HG02610 (cell line): ENCODE measurements at regions not wholly inside any gene's neighbourhood (a gene's known extent, or its start where the extent isn't known, plus 50 kb on each side); places are given as distances from the start of the nearest gene placed in this dataset.
"Not testable (repeated sequence)": the region's sequence is repeated elsewhere in the genome, so short reads cannot be mapped to it uniquely, and the experiment has no call there.

Experiments used
- ATAC-seq: cut with Tn5 transposase; IDR thresholded peaks from one replicate; pipeline ENCODE4 v1.9.1; 2021; ENCODE audit warnings: mild to moderate bottlenecking, moderate library complexity; ENCODE audit not compliant: unreplicated experiment

GRCh38 chr1:218904416-218904815 lies 269.3 kb upstream of the LYPLAL1 start:
- no peak for ATAC-seq

GRCh38 chr1:218916720-218917119 lies 257.0 kb upstream of the LYPLAL1 start:
- ATAC-seq = no peak

DNA sequence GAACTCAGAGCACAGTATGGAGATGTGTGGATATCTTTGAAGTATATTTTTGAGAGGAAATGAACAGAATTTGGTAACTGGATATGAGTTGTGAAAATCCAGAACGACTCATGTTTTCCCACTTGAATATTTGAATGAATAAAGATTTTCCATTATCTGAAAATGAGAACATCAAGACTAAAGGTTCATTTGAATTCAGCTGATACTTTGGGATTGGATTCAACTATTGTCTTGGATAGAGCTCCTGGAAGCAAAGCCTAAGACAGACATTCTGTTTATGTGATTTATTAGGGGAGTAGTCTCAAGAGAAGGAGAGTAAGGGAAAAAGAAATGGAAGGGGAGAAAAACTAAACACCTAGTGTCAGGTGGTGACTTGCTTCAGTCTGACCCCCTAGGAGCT lies 256.0 kb upstream of the LYPLAL1 start:
- ATAC-seq = no peak

- no peak for ATAC-seq
Observed at GRCh38 chr1:218925777-218926176, 247.9 kb upstream of the LYPLAL1 start.

DNA sequence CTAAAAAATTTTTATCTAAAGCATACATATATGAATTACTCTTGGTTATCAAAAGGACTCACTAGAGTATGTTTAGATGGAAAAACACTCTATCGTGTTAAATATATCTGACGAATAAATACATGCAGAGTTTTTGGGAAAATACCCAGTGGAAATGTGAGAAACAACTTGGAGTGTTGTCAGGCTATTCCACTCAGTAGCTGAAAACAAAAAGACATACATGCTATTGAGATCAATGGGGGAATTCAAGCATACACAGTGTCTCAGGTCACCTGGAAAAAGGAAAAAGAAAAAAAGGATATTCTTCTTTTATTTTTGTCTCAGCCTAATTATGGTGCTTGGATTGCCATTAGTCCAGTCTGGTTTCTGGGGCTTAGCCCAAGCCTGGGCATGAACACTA lies 247.0 kb upstream of the LYPLAL1 start:
- no peak for ATAC-seq

DNA sequence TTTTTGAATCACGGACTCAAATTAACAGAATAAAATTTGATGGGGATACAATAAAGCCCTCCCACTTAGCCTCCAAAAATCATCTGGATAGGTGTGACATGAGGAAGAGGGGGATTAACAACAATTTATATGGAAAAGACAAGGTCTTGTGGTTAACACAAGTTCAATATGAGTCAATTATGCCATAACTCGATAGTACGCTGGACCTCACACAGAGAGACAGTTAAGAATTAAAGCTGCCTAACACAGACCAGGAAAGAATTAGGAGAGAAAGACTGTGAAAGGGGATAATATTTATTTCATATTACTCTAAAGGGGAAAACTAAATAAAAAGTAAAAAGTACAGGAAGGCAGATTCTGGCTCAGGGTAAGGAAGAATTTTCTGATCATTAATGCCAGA lies 243.7 kb upstream of the LYPLAL1 start:
- ATAC-seq = no peak

DNA sequence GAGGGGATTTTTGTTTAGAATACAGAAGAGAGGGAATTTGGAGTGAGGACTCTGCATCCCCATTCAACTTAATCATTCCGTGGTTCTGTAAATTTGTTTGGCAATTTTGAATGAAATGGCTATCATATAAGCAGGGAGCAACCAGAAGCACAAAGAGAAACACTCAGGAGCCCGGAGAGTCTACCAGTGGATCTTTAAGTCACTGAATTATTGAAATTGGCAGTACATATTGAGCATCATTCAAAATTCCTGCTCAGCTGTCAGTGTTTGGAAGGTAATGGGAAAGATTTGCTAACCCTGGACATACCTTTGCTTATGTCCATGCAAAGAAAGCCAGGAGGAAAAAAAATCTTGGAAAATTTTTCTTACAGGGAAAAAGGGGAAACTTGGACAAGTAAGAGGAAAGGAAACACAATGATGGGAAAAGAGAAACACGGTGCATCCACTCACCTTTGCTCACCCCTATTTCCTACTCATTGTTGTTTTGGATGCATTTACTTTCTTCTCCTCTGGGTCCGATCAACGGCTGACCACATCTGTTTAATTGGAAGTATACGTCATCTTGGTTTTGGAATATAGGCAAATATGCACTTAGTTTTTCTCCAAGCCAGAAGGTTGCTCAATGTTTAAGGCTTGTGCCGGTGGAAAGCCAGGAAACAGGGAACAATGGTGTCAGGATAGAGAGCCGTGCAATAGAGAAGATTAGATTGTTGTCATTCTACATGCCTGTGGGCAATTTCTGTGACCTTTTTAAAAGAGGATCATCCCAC lies 243.0 kb upstream of the LYPLAL1 start:
- ATAC-seq = no peak

DNA sequence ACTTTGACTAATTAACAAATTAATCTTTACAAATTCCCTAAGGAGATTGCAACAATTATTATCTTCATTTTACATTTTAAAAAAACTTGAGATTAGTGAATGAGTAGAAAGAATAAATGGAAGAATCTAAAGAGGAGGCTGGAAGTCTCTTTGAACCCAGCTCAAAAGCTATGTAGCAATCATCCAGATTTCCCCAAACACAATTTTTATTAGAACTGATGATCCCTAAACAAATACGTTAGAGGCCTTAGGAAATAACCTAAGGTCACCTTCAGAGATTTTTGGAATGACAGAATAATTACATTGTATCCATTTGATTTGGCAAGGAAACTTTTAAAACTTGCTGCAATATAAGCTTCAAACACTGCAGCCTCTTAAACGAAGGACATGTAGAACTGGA lies 242.4 kb upstream of the LYPLAL1 start:
- ATAC-seq = no peak

GRCh38 chr1:218933513-218933912 lies 240.2 kb upstream of the LYPLAL1 start:
- no peak for ATAC-seq

- ATAC-seq = not testable (repeated sequence)
Observed at GRCh38 chr1:218935408-218935807, 238.3 kb upstream of the LYPLAL1 start.

DNA sequence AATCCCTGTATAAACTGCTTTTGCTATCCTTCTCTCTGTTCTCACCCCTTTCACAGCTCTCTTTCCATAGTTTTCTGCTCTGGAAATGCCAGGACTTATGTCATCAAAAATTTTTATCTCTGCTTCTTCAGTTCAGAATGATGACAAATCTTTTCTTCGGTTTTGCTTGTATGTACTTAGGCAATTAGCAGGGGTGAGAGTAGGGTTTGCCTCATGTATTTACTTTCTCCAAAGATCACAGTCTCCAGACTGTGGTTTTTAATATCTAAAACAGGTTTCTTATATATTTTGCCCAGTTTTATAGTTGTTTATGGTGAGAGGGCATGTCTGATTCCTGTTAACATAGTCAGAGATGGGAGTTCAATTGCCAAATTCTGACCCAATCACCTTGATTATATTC lies 235.4 kb upstream of the LYPLAL1 start:
- no peak for ATAC-seq

GRCh38 chr1:218939095-218939494 lies 234.6 kb upstream of the LYPLAL1 start:
- no peak for ATAC-seq

GRCh38 chr1:218942431-218942830 lies 231.2 kb upstream of the LYPLAL1 start:
- ATAC-seq = no peak

DNA sequence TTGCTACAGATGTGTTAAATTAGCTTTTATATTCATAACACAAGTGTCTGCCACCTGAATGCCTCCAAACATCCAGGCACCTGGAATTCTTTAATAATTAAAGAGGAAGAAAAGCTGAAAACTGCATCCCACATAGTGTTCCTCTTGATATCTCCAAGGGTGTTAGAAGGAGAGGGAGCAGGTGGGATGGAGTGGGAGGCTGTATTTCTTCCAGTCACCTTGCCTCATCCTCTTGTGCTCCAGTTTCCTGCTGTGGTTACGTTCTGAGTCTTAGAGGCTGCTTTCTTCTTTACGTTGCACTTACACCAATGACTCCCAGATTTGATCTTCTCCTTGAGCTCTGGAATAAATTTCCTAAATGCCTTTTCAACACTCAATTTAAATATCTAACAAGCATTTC lies 230.3 kb upstream of the LYPLAL1 start:
- no peak for ATAC-seq

DNA sequence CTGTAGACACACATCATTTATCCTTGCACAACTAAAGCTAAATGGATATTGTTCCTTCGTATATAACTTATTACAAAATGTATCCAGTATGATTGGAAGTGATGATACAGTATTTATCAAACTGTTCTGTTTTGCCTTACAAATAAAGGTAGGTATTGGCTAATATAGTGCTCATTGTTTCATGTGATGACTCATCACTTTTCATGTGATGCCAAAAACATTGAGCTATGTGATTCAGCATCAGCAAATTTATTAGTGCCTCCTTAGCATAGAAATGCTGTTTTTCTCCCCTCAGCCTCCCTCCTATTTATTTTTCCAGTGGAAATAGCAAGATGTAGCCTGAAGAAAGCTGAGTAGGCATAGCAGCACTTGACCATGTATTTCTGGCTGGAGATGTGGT lies 228.6 kb upstream of the LYPLAL1 start:
- ATAC-seq = no peak

DNA sequence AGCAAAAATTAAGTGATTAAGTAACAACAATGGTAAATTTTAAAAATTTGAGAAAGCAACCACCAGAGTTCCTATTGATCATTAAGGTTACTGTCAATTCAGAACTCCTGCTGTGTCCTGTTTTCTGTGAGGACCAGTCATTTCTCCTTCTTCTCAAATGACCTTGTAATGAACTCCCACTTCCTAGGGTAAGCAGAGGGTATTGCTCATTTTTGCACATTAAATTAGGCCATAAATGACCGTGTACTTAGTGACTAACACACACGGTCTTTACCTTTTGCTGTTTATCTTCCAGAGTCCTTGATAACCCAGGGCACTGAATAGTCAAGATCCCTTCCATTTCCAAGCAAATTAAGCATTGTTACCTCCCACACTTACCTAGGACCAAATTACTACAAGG lies 227.5 kb upstream of the LYPLAL1 start:
- peak; percentile 35 for ATAC-seq

DNA sequence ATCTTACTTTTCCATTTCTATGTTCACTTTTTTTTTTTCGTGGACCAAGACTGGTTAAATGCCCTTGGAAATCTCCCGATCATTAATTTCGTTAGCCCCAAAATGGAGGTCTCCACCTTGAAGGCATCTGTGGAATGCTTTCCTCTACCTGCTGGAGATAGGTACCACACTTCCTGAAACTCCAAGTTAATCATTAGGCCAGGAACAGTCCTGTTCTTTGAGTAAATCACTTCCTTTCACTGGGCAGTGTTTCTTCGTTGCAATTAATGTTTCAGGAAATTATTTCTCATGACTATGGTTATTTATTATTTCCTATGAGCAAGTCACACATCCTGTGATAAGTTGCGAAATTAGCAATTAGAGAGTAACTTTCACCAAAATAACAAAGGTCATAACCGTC lies 225.2 kb upstream of the LYPLAL1 start:
- no peak for ATAC-seq

- ATAC-seq = no peak
Observed at GRCh38 chr1:218953386-218953785, 220.3 kb upstream of the LYPLAL1 start.

GRCh38 chr1:218957971-218958370 lies 215.7 kb upstream of the LYPLAL1 start:
- no peak for ATAC-seq

GRCh38 chr1:218959784-218960183 lies 213.9 kb upstream of the LYPLAL1 start:
- no peak for ATAC-seq

GRCh38 chr1:218964471-218965185 lies 209.1 kb upstream of the LYPLAL1 start:
- ATAC-seq = no peak

DNA sequence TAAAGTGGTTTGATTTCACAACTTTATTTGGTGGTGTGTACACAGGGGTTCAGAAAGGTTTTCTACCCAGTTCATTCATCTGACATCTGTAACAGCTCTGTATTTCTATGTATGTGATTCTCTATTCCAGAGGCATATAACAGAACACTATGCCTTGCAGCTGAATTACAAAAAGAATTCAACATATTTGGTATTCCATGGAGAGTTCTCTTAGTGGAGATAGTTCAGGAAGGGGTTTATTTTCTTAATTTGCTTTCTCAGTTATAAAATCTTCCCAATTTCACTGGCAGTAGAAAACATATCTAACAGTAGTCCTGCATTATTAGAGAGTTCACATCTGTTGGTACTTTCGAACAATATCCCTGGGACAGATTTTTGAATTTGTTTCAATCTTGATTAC lies 207.9 kb upstream of the LYPLAL1 start:
- no peak for ATAC-seq

- no peak for ATAC-seq
Observed at GRCh38 chr1:218967254-218967653, 206.4 kb upstream of the LYPLAL1 start.
